SK-N-SH treated with all-trans-retinoic acid at 6 μM for 48 hours (cell line): ENCODE measurements at regions not wholly inside any gene's neighbourhood (a gene's known extent, or its start where the extent isn't known, plus 50 kb on each side); places are given as distances from the start of the nearest gene placed in this dataset.
"Not testable (repeated sequence)": the region's sequence is repeated elsewhere in the genome, so short reads cannot be mapped to it uniquely, and the experiment has no call there.

Source experiments
- ATAC-seq: fragments of 200-7000 bp; cut with Tn5 transposase; 3 replicates; pipeline ENCODE4 v1.9.1; 2020; ENCODE audit warnings: mild to moderate bottlenecking, moderate library complexity
- ARNTL ChIP-seq: fragments of 450-650 bp; formaldehyde crosslinking; IDR thresholded peaks from 2 replicates; pipeline ENCODE4 v1.5.0; 2020; ENCODE audit warnings: low read depth, mild to moderate bottlenecking, moderate library complexity, borderline replicate concordance
- BACH2 ChIP-seq: fragments of 250-450 bp; sonication (Bioruptor Pico); IDR thresholded peaks from 2 replicates; pipeline ENCODE4 v1.9.0; 2021; ENCODE audit warnings: mild to moderate bottlenecking, borderline replicate concordance
- GLIS3 ChIP-seq: fragments of 250-450 bp; sonication (Bioruptor Pico); IDR thresholded peaks from 2 replicates; pipeline ENCODE4 v1.5.0; 2020; ENCODE audit warnings: mild to moderate bottlenecking, moderate library complexity
- ISL1 ChIP-seq: fragments of 250-450 bp; sonication (Bioruptor Pico); IDR thresholded peaks from 2 replicates; pipeline ENCODE4 v2.1.2; 2022; ENCODE audit warnings: mild to moderate bottlenecking, moderate library complexity
- OSR1 ChIP-seq: fragments of 250-450 bp; sonication (Bioruptor Pico); IDR thresholded peaks from 2 replicates; pipeline ENCODE4 v1.8.0; 2022; ENCODE audit warnings: moderate library complexity, mild to moderate bottlenecking, inconsistent platforms
- PPARA ChIP-seq: fragments of 250-450 bp; sonication (Bioruptor Pico); IDR thresholded peaks from 2 replicates; pipeline ENCODE4 v1.5.0; 2020; ENCODE audit warnings: mild to moderate bottlenecking, borderline replicate concordance
- SNAI2 ChIP-seq: fragments of 250-450 bp; sonication (Bioruptor Pico); IDR thresholded peaks from 2 replicates; pipeline ENCODE4 v1.5.0; 2020; ENCODE audit warnings: mild to moderate bottlenecking, moderate library complexity
- TCF4 ChIP-seq: fragments of 250-450 bp; sonication (Bioruptor Pico); IDR thresholded peaks from 2 replicates; pipeline ENCODE4 v1.8.0; 2021; ENCODE audit warnings: mild to moderate bottlenecking, moderate library complexity, borderline replicate concordance
- TOX ChIP-seq: fragments of 250-450 bp; sonication (Bioruptor Pico); IDR thresholded peaks from 2 replicates; pipeline ENCODE4 v1.8.0; 2021; ENCODE audit warnings: mild to moderate bottlenecking, moderate library complexity, borderline replicate concordance
- ZC3H10 ChIP-seq: fragments of 250-450 bp; sonication (Bioruptor Pico); IDR thresholded peaks from 2 replicates; pipeline ENCODE4 v1.5.1; 2021; ENCODE audit warnings: mild to moderate bottlenecking, moderate library complexity
- ZNF70 ChIP-seq: fragments of 450-650 bp; formaldehyde crosslinking; IDR thresholded peaks from 2 replicates; pipeline ENCODE4 v1.5.0; 2020; ENCODE audit warnings: mild to moderate bottlenecking, moderate library complexity
- ZNF8 ChIP-seq: fragments of 450-650 bp; formaldehyde crosslinking; IDR thresholded peaks from 2 replicates; pipeline ENCODE4 v1.5.0; 2020; ENCODE audit warnings: mild to moderate bottlenecking, moderate library complexity
- TF ChIP-seq, protein P1 (sequence below): fragments of 250-450 bp; sonication (Bioruptor Pico); IDR thresholded peaks from 2 replicates; pipeline ENCODE4 v1.8.0; 2020; ENCODE audit warnings: mild to moderate bottlenecking, moderate library complexity, borderline replicate concordance
- TF ChIP-seq, protein P2 (sequence below): fragments of 250-450 bp; sonication (Bioruptor Pico); IDR thresholded peaks from 2 replicates; pipeline ENCODE4 v1.5.1; 2020; ENCODE audit warnings: low read depth, mild to moderate bottlenecking, moderate library complexity
- TF ChIP-seq, protein P3 (sequence below): fragments of 250-450 bp; sonication (Bioruptor Pico); IDR thresholded peaks from 2 replicates; pipeline ENCODE4 v1.5.0; 2020; ENCODE audit warnings: mild to moderate bottlenecking, moderate library complexity

DNA sequence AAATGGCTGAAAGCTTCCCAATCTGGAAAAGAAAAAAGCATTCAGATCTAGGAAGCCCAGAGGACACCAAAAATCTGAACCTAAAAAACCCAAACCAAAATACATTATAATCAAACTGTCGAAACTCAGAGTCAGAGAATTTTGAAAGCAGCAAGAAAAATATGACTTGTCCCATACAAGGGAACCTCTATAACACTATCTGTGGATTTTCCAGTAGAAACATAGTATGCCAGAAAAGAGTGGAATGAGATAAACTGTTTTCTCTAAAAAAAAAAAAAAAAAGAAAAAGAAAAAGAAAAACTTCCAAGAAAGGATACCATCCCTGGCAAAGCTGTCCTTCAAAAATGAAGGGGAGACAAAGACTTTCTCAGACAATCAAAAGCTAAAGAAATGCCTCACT, 179.0 kb downstream of the POM121L12 start (continued):
- TF ChIP-seq, protein P1, sequence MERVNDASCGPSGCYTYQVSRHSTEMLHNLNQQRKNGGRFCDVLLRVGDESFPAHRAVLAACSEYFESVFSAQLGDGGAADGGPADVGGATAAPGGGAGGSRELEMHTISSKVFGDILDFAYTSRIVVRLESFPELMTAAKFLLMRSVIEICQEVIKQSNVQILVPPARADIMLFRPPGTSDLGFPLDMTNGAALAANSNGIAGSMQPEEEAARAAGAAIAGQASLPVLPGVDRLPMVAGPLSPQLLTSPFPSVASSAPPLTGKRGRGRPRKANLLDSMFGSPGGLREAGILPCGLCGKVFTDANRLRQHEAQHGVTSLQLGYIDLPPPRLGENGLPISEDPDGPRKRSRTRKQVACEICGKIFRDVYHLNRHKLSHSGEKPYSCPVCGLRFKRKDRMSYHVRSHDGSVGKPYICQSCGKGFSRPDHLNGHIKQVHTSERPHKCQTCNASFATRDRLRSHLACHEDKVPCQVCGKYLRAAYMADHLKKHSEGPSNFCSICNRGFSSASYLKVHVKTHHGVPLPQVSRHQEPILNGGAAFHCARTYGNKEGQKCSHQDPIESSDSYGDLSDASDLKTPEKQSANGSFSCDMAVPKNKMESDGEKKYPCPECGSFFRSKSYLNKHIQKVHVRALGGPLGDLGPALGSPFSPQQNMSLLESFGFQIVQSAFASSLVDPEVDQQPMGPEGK (CRISPR knock-in tag), result no peak
- TF ChIP-seq, protein P2, sequence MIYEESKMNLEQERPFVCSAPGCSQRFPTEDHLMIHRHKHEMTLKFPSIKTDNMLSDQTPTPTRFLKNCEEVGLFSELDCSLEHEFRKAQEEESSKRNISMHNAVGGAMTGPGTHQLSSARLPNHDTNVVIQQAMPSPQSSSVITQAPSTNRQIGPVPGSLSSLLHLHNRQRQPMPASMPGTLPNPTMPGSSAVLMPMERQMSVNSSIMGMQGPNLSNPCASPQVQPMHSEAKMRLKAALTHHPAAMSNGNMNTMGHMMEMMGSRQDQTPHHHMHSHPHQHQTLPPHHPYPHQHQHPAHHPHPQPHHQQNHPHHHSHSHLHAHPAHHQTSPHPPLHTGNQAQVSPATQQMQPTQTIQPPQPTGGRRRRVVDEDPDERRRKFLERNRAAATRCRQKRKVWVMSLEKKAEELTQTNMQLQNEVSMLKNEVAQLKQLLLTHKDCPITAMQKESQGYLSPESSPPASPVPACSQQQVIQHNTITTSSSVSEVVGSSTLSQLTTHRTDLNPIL (CRISPR knock-in tag), result no peak
- TF ChIP-seq TOX (CRISPR knock-in tag), result no peak

DNA sequence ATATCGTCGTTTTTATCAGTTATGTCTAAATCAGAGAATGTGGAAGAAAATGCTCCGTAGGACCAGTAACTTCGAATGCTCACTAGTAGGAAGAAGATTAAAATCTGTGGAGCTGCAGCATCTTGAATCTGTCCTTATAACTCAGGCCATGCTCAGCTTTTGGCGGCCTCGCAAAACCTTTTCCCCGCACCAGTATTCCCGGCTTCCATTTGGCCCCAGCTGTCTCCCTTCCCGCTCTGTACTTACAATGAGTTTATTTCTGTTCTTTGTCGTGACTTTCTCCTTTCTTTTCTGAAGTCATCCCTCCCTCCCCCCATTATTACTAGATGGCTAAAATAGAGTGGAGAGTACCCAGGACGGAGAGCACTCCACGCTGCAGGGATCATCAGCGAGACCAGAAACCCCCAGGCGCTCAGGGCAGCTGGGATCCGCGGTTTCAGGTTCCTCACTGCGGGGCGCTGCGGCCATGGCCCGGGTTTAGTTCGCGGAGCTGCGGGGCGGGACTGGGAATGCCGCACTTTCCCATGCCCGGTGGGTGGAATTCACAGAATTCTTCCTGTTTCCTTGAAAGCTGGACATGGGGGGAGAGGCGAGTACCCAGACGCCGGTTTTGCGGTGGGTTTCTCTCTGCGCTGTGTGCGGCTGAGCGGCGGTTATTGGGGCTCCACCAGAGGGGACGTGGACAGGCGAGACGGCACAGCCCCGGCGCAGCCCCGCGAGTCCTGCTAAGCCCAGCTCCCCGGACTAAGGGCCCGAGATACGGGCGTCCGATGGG, 183.5 kb downstream of the POM121L12 start:
- no peak for TF ChIP-seq ZNF70
- no peak for TF ChIP-seq TCF4 (CRISPR knock-in tag)
- TF ChIP-seq ARNTL (CRISPR knock-in tag), result no peak
- ATAC-seq, result no peak

DNA sequence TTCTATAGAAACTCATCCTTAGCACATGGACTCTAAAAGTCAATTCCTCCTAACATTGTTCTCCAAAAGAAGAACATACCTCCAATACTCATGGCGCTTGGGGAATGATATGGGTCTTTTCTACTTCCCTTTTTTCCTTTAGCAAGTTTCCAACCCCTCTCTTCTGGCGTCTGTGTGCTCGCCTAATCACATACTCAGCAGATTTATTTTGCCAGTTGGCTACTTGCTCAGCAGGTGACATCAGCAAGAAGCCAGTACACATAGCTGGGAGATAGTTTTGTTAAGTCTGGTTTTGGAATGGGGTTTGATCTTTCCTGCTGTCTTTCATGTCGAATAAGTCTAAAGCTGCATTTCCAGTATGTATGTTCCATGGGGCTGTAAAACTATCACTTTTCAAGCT, 193.8 kb downstream of the POM121L12 start:
- TF ChIP-seq OSR1 (CRISPR knock-in tag) (no peak), BACH2 (CRISPR knock-in tag) (no peak)
- ATAC-seq, result no peak

DNA sequence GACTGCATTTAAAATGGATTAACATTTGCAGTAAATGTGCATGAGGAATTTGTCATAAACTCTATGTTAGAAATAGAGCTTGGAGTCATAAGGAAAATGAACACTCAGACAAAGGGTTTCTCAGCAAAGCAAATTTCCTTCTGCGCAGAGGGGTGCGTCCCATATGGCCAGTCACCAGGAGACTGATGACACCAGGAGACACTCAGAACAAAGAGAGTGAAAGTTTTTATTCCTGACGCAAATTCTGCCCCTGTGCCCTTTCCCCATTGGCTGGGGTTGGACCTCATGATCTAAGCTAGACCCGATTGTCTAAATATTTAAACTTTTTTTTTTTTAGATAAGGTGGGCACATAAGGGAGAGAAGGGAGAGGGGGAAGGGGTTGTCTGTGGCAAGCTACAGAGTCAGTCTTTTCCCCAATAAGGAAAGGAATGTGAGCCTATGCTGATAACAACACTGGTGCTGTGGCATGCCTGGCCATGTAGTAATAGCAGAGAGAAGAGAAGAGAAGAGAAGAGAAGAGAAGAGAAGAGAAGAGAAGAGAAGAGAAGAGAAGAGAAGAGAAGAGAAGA, 202.0 kb downstream of the POM121L12 start:
- TF ChIP-seq ZC3H10 (CRISPR knock-in tag) (no peak), TCF4 (CRISPR knock-in tag) (no peak), ZNF8 (CRISPR knock-in tag) (no peak), SNAI2 (CRISPR knock-in tag) (no peak), ISL1 (CRISPR knock-in tag) (no peak), ARNTL (CRISPR knock-in tag) (no peak), GLIS3 (CRISPR knock-in tag) (no peak)
- TF ChIP-seq, protein P2 (CRISPR knock-in tag), result no peak
- TF ChIP-seq, protein P3, sequence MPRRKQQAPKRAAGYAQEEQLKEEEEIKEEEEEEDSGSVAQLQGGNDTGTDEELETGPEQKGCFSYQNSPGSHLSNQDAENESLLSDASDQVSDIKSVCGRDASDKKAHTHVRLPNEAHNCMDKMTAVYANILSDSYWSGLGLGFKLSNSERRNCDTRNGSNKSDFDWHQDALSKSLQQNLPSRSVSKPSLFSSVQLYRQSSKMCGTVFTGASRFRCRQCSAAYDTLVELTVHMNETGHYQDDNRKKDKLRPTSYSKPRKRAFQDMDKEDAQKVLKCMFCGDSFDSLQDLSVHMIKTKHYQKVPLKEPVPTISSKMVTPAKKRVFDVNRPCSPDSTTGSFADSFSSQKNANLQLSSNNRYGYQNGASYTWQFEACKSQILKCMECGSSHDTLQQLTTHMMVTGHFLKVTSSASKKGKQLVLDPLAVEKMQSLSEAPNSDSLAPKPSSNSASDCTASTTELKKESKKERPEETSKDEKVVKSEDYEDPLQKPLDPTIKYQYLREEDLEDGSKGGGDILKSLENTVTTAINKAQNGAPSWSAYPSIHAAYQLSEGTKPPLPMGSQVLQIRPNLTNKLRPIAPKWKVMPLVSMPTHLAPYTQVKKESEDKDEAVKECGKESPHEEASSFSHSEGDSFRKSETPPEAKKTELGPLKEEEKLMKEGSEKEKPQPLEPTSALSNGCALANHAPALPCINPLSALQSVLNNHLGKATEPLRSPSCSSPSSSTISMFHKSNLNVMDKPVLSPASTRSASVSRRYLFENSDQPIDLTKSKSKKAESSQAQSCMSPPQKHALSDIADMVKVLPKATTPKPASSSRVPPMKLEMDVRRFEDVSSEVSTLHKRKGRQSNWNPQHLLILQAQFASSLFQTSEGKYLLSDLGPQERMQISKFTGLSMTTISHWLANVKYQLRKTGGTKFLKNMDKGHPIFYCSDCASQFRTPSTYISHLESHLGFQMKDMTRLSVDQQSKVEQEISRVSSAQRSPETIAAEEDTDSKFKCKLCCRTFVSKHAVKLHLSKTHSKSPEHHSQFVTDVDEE, result no peak
- no peak for ATAC-seq

DNA sequence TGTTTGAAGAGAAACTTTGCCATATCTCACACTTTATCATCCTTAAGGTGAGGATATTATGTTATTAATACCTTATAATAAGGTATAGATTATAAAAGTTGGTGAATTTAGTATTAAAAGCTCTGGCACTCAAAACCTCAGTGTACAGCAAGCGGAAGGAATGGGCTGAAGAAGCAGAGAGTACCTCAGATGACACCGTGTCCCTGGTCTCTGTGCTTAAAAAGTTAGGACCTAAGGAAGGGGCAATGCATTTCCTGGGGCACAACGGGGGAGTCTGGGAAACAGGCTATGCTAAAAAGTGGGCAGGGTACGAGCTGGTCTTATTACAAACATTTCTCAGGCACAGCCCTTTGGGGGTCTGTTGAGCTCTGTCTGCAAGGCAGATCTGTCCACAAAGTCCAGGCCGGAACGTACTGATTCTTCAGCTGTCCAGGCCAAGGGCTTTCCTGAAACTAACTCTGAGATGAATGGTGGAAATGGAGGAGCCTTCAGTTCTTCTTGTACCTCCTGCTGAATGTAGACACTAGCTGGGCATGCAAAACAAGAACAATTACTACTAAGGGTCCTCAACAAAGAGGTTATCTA, 202.7 kb downstream of the POM121L12 start:
- no peak for ATAC-seq
- TF ChIP-seq, protein P3, result no peak
- TF ChIP-seq PPARA (CRISPR knock-in tag) (no peak), ARNTL (CRISPR knock-in tag) (no peak), GLIS3 (CRISPR knock-in tag) (no peak), OSR1 (CRISPR knock-in tag) (no peak)

DNA sequence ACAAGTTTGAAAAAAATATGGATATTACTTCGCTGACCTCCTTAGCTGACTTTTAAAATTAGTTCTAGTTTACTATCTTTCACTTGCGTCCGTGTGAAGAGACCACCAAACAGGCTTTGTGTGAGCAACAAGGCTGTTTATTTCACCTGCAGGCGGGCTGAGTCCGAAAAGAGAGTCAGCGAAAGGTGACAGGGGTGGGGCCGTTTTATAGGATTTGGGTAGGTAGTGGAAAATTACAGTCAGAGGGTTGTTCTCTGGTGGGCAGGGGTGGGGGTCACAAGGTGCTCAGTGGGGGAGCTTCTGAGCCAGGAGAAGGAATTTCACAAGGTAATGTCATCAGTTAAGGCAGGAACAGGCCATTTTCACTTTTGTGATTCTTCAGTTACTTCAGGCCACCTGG, 203.7 kb downstream of the POM121L12 start:
- not testable (repeated sequence) for ATAC-seq
